GM19240 (cell line): ENCODE measurements at regions not wholly inside any gene's neighbourhood (a gene's known extent, or its start where the extent isn't known, plus 50 kb on each side); places are given as distances from the start of the nearest gene placed in this dataset.
"Not testable (repeated sequence)": the region's sequence is repeated elsewhere in the genome, so short reads cannot be mapped to it uniquely, and the experiment has no call there.

ENCODE experiments used
- DNase-seq: peaks from one replicate; pipeline ENCODE4 v3.0.0; 2011; ENCODE audit warnings: low spot score; ENCODE audit not compliant: insufficient read length

DNA sequence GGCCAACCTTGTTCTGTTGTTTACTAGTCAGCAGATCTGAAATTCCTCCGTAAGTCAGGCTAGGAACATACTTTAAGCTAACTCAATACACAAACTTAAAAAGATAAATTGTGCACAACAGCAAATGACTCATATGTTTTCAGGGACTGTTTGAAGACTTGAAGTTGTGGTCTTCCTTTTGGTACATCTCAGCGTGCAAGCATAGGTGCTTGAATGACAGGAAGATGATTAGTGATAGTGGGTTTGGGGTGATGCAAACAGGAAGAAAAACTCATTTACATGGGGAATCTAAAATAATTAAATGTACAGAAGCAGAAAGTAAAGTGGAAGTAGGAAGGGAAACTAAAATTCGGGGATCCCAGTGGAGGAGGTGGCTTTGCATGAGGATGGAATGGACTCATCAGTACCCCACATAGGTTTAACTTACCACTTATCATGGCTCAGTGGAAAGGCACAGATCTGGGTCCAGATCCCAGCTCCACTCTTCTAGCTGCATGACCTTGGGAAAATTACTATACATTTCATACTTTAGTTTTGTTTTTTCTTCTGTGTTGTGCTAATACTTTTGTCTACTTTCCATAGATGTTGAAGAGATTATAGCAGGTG, 122.3 kb downstream of the XCL2 start:
- DNase-seq, result no peak

DNA sequence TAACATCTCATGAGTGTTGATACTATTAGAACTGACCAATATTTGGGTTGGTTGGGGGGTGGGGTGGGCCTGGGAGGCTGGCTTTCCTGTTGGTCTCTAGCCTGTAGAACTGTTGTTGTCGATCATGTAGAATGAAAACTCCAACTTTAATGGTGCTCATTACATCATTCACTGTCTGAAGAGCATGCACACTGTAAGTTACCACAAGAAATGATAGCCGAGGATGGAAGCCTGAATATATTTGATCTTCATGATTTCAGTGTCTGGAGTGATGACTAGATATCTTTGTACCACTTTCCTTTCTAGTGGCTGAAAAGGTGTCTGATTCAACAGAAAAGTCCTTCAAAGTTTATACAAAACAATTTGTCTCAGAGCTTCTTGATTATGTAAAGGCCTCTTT, 123.6 kb downstream of the XCL2 start:
- no peak for DNase-seq

DNA sequence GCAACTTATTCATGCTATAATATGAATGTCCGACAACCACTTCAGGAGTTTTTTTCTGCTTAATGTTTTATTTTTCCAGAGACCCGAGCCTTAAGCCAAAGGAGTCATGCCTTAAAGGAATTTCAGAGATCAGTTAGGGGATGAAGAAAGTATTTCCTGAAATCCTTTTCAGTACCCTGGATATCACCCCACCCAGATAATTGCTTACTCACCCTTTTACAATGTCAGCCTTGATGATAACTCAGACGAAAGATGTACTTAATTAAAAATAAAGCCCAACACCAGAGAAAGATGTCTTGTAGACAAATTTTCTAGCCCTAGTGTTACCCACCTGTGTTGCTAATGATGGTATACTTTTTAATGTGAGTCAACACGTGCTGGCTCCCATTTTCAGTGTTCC, 124.1 kb downstream of the XCL2 start:
- DNase-seq, result no peak

DNA sequence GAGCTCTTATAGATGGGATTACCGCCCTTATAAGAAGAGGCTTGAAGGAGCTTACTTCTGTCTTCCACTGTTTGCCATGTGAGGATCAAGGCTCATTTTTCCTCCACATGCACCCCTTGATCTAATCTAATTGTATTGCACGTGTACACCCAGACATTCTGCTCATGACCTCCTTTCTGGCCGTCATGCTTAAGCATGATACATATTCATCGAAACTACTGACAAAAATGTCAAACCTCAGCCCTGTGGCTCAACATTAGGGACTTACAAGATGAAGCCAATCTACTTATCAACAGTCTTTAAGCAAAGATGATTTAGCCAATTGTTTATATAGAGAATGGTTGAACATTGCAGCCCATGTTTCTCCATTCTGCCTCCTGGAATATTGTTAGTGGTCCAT, 127.6 kb downstream of the XCL2 start:
- DNase-seq, result no peak

DNA sequence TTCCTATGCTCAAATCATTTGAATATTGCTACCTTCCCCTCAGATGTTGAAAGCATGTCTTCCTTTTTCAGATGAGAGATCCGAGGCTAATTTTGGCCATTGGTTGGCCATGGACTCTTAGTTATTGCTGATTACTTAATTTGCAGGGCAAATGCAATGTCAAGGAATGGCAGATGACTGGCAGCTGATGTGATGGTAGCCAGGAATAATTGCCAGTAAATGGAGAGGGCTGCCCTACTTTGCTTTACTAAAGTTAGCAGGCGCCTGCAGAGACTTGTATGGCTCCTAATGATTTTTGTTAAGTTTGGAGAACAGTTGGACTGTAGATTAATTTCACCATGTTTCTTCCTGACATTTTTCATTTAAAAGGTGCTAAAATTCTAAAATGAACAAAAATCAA, 128.9 kb downstream of the XCL2 start:
- DNase-seq, result no peak

DNA sequence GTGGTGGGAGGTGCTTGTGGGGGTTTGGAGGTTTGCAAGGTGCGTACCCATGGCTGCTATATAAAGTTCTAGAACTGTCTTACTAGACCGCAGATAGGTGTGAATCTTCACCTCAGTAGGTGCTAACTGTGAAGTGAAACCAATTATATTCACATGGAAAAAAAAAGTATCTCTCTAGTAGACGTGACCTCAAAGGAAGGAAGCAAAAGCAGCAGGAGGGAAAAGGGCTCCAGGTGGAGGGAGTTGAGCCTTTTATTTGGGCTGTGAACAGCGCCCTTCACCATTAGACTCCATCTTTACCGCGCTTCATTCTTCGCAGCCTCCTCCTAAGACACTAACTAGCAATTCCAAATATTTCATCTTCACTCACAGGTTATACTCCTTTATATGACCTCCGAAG, 129.8 kb downstream of the TBX19 start:
- DNase-seq, result no peak

DNA sequence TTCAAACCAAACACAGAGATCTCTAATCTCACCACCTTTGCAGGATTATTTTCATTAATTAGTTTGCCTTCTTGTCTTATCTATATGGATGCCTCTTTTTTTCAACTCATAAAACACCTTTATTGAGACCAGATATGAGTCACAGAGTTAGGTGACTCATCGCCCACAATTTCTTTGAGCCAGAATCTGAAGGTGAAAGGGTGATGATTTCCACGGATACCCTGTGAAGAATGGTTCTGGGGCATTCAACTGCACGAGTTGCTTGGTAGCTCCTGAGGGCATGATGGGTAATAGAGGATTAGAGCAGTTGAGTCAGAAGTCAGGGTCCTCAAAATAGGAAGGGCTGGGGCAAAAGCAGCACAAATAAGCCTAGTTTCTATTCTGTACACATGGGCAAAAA, 128.2 kb downstream of the TBX19 start:
- peak; percentile 11 for DNase-seq

DNA sequence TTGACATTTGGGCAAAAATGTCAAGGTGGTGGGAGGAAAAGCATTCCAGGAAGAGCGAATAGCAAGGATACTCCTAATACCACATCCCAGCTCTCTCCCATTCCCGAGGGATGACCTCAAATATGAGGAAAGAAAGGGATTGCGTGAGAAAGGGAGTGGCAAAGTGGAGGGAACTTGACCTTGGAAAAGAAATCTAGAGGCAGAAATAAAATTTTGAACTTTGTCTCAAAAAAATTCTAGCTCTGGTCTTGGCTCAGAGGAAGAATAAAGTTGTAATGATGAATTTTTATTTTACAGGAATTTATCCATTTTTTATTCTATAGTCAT, 127.8 kb downstream of the TBX19 start:
- DNase-seq, result no peak

DNA sequence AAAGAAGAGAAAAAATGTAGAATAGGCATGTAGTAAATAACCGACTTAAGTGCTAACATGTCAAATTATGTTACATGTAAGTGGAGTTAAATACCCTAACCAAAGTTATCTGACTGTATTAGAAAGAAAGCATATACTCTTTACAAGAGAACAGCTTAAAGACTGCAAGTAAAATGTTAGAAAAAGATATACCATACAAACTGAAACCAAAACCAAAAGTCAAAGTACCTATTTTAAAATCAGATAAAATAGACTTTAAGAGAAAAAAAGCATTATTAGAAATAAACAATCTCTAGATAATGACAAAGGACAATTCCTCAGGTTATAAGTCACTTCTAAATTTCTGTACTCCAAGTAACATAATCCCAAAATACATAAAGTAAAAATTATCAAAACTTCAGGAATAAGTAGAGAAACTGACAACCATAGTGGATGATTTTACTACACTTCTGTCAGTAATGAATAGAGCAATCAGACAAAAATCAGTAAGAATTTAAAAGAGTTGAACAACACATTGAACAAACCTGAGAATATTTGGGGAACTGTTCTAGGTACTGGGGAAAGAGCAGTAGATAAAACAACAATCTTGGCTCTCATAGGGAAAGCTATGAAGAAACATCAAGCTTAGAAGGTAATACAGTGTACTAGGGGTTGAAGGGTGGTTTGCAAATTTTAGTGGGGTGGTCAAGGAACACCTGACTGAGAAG, 127.3 kb downstream of the TBX19 start:
- no peak for DNase-seq

DNA sequence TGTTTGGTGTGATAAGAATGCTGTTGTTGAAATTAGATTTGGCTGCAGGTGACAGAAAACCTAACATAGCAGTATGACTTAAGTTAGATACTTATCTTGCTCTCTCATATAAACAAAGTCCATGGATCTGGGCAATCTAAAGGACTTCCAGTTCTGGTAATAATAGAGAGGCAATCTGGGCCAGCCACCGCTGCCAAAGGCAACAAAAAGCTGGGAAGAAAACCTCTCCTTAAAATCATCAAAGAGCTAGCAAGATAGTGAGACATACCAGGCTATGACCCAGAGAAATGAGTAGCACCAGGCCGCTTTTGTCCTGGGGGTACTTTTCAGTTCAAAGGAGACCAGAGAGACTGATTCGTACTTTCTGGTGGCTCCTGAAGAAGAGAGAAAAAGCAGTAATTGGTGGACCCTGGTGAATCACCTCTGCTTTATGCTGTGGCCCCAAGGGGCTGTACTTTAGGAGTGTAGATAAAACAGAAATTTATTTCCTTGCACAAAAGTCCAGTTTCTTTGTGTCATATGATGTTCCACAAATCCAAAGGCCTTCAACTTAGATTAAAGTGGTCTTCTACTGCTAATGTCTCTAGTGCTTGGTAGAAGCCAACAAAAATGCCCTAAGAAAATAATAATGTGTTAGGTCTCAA, 125.4 kb downstream of the TBX19 start:
- no peak for DNase-seq

DNA sequence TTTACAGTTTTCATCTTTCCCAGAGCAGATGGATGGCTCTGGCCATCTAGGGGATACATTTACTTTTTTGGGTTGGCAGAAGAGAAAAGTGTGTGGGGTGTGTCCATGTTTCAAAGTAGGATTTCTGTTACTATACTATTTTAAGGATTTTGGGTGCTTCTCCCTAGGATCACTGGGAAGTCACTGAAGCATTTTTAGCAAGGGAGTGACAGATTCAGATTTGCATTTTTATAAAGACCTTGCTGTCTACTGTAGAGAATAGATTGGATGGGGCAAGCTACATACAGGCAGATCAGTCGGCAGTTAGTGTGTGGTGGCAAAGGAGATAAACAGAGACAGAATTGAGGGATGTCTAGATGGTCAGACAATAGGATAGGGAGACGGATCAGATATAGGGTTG, 122.5 kb downstream of the TBX19 start:
- DNase-seq, result no peak

DNA sequence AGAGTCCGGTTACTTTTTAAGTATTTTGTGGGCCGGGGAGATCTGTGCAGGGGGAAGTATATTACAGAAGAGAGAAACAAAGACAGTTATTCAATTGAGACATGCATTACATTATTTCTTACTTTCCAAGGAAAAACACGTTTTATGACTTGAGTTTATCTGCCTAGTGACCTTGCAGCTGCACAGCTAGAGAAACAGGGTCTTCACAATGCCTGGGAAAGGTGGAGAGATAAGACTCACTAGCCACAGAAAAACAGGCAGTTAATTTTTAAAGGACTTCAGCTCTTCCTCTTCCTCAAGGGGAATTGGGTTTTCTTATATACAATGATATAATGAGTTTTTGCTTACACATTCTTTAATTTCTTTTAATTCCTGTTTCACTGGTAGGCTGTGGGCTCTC, 121.8 kb downstream of the TBX19 start:
- DNase-seq, result not testable (repeated sequence)

DNA sequence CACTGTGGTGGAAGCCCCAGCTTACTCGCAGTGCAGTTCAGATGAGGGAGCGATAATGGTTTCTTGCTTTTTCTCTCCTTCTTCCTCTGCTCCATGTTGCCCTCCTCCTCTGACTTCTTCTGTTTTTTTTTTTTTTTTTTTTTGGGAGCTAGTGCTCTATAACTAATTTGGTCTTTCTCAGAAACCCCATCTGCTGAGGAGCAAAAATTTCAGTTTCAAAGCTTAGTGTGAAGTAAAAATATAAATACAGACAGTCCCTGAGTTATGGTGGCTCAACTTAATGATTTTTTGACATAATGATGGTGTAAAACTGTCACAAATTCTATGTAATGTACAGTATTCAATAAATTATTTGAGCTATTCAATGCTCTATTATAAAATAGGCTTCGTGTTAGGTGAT, 120.7 kb downstream of the TBX19 start:
- DNase-seq, result no peak

DNA sequence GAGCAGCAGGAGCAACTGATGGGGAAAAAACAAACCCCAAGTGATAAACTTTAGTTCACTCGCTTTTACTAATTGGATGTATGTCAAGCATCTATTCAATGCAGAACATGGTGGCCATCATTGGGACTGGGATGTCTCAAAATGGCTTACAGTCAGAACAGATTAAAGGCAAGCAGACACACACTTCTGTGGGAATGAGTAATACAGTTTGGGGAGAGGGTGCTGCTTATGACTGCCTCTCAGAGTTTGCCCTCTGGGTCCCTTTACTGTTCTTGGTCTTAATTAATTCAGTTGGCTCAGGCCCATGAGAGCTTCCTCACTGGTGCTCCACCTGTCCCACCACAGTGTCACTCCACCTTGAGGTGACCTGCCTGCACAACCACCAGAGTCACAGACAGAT, 119.5 kb downstream of the TBX19 start:
- no peak for DNase-seq

DNA sequence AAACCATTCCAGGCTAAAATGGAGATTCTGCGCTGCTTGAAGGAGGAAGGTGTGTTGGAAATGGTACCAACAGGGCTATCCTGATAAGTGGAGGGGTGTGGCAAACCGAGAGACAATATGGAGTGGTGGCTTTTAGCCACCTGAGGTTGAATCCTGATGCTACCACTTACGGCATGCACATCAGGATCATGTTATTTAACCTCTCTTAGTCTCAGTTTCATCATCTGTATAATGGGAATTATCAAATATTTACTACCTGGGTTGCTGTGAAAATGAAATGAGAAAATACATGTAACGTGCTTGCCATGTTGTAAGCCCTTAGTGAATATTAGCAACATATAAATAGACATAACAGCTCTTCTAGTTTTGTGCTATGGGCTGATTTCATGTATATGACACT, 117.1 kb downstream of the TBX19 start:
- no peak for DNase-seq

DNA sequence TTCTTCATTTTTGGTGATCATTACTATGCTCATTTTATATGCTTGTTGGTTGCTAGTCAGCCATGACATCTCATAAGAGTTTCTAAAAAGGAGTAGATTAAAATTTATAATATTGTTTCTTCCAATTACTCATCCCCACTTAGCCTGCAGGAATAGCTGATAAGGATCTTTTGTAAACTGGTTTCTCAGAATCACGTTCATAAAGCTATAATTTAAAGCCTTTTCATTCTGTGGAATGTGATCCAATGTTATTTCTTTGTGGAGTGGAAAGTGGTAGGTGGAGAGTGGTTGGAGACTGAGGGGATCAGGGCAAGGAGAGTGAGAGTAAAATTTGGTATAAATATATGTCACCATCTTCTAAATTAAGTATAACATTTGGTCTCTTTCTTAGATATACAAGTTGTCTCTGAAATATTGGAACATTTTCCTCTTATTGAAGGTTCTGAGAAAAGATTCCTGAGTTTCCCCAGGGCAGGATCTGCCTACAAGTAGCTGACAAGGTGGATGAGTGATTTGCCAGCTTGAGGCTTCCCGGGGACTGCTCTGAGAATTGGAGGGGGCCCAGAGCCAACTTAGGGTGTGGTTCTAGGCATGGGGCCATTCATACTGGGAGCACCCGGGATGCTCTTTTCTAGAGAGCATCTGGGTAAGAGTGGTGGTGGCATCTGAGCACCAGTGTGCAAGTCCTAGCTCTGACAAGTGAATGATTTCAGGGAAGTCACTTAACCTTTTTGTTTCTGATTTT, 116.4 kb downstream of the TBX19 start:
- DNase-seq, result no peak

DNA sequence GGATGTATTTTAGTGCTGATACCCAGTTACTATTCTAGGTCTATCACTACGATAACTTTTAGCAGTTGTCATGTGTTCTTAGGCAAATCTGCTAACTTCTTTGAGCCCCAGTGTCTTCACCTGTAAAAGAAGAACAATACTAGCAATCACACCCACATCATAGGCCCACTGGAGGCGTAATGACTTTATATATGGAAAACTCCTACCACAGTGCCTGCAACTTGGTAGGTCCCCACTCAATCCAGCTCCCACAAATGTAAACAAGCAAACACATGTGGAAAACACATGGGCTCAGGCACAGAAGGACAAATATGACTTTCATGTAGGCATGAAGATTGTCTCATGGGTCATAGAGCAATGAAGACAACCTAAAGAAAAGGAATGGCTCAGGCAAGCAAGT, 115.8 kb downstream of the TBX19 start:
- DNase-seq, result no peak

DNA sequence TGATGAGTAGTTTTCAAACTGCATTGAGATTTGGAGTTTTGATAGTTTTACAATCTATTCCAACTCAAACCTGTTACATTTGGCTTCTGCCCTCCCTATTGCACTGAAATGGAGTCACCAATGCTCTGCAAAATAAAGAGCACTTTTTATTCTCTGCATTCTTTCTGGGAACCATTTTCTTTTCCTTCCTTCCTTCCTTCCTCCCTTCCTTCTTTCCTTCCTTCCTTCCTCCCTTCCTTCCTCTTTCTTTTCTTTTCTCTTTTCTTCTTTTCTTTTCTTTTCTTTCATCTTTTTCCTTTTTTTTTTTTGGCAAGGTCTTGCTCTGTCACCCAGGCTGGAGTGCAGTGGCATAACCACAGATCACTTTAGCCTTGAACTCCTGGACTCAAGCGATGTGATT, 114.2 kb downstream of the TBX19 start:
- DNase-seq, result no peak

DNA sequence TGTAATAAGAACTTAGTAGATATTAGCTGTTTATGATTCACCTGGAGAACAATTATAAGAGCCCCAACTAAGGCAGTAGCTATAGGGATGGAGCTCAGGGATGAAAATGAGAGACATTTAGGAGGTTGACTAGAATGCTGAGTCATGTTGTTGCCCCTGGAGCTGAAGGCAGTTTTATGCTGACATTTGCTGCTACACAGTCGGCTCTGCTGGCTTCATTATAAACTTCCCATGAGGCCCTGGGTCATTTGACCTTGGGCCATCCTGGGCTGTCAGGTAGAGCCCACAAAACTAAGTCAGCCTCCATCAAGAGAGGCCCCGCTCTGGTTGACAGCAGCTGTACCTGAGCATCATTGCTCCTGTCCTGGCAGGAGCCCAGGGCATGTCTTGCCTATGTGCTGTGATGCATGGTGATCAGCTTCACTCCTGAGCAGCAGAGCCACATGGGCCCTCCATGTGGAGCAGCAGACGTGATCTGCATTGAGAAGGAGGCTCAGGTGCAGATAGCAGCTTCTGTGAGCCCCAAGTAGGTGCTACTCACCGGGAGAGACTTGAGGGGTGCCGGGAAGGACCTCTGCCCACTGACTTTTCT, 112.4 kb downstream of the TBX19 start:
- DNase-seq, result no peak

DNA sequence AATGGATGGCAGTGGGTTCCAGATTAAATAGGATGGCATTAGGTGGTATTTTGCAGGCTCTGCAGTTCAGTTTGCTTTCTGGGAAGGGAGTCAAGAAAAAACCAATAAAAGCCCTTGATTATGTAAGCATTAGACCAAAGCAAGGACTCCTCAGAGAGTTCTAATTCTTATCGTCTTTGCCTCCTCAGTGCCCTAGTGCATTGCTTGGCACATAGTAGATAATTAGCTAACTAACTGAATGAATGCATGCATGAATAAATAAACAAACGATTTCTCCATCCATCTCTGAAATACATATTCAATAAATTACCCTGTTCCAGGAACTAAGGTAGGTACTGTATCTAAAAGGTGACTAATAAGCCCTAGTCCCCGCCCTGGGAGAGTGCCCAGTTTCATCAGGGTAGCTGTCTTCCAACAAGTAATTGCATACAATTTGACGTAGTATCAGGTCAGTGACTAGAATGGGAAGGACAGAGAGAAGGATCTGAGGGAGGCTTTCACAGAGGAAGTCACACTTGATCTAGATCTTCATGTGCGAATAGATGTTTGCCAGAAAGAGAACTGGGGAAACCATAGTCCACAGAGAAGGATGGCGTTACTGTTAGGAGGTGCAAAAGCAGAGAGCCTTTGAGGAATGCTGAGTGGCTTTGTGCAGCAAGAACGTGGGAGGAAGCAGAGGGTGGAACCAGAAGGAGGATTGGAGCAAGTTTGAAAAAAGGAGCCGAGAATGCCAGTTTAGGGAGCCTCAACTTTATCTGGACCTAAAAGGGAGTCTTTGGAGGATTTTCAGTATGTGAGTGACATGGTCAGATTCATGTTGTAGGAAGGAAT, 111.4 kb downstream of the TBX19 start:
- DNase-seq, result no peak

DNA sequence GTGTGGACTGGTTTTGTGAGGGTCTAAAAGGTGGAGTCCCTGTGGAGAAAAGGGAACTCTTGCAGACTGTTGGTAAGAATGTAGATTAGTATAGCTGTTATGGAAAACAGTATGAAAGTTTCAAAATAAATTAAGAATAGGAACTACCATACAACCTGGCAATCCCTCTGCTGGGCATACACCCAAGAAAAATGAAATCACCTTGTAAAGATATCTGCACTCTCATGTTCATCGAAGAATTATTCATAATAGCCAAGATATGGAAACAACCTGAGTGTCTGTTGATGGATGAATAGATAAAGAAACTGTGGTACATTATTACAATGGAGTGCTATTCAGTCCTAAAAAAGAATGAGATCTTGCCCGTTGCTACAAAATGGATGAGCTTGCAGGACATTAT, 109.6 kb downstream of the TBX19 start:
- no peak for DNase-seq
